Mucosa of rectum (tissue), 2 donors: ENCODE measurements at regions not wholly inside any gene's neighbourhood (a gene's known extent, or its start where the extent isn't known, plus 50 kb on each side); places are given as distances from the start of the nearest gene placed in this dataset.
A peak's percentile ranks its signal among the peaks of the same experiment; 100 is the strongest.

ENCODE experiments used
- H3K27ac ChIP-seq, 2 donors: one replicate each; pipeline ENCODE4 v1.7.0; 2013; ENCODE audit warnings: inconsistent platforms in 2 of 2, low read depth in 2 of 2, low read length in 2 of 2
- H3K27me3 ChIP-seq, 2 donors: one replicate each; pipeline ENCODE4 v1.7.0; 2013; ENCODE audit warnings: low read length in 2 of 2; ENCODE audit not compliant: control insufficient read depth in 2 of 2, insufficient read depth in 2 of 2
- H3K36me3 ChIP-seq, 2 donors: one replicate each; pipeline ENCODE4 v1.7.0; 2013; ENCODE audit warnings: low read length in 2 of 2; ENCODE audit not compliant: control insufficient read depth in 2 of 2, insufficient read depth in 2 of 2
- H3K4me1 ChIP-seq, 2 donors: one replicate each; pipeline ENCODE4 v1.7.0; 2013; ENCODE audit warnings: low read length in 2 of 2, mild to moderate bottlenecking in 1 of 2; ENCODE audit not compliant: control insufficient read depth in 2 of 2, insufficient read depth in 2 of 2
- H3K4me3 ChIP-seq, 2 donors: one replicate each; pipeline ENCODE4 v1.7.0; 2013; ENCODE audit warnings: low read length in 2 of 2
- H3K9ac ChIP-seq, 2 donors: one replicate each; pipeline ENCODE4 v1.7.0; 2013; ENCODE audit warnings: low read length in 2 of 2, low read depth in 1 of 2, mild to moderate bottlenecking in 1 of 2
- H3K9me3 ChIP-seq, 2 donors: one replicate each; pipeline ENCODE4 v1.7.0; 2013; ENCODE audit warnings: low read length in 2 of 2; ENCODE audit not compliant: control insufficient read depth in 2 of 2
- donor health status: healthy.
- donor health status: Normal muscosa, but diverticular disease.

- H3K4me1 ChIP-seq: no peaks in the 10 kb centered on the region
- H3K27me3 ChIP-seq: no peaks in the 10 kb centered on the region
- no peak overlapping the region for H3K9ac ChIP-seq
- no peak overlapping the region for H3K4me3 ChIP-seq
- H3K36me3 ChIP-seq: no peaks in the 10 kb centered on the region
- H3K9me3 ChIP-seq: no peaks in the 10 kb centered on the region
- no peak overlapping the region for H3K27ac ChIP-seq
Measured at GRCh38 chr15:100735129-100736053, 133.0 kb downstream of the ASB7 start.

GRCh38 chr15:100737214-100737613 lies 134.8 kb downstream of the ASB7 start:
- Histone ChIP-seq H3K4me3 (no peak overlapping the region), H3K27me3 (no peaks in the 10 kb centered on the region), H3K27ac (no peak overlapping the region), H3K36me3 (no peaks in the 10 kb centered on the region), H3K9ac (no peak overlapping the region), H3K4me1 (no peaks in the 10 kb centered on the region), H3K9me3 (no peaks in the 10 kb centered on the region)

- Histone ChIP-seq H3K27me3 (no peaks in the 10 kb centered on the region), H3K36me3 (no peaks in the 10 kb centered on the region), H3K27ac (no peak overlapping the region), H3K4me1 (no peaks in the 10 kb centered on the region), H3K9me3 (no peaks in the 10 kb centered on the region), H3K4me3 (no peak overlapping the region), H3K9ac (no peak overlapping the region)
Measured at GRCh38 chr15:100738614-100739013, 136.2 kb downstream of the ASB7 start.

GRCh38 chr15:100740138-100740537 lies 137.7 kb downstream of the ASB7 start:
- Histone ChIP-seq H3K4me3 (no peak overlapping the region), H3K9ac (no peak overlapping the region), H3K4me1 (no peaks in the 10 kb centered on the region), H3K27ac (no peak overlapping the region), H3K27me3 (no peaks in the 10 kb centered on the region), H3K9me3 (no peaks in the 10 kb centered on the region), H3K36me3 (no peaks in the 10 kb centered on the region)

GRCh38 chr15:100751585-100751984 lies 128.0 kb upstream of the ALDH1A3 start:
- peaks cover 0 to 2% of the 10 kb centered on the region in 2 donors for H3K9me3 ChIP-seq
- H3K36me3 ChIP-seq: no peaks in the 10 kb centered on the region
- H3K27me3 ChIP-seq: no peaks in the 10 kb centered on the region
- no peak overlapping the region for H3K9ac ChIP-seq
- no peak overlapping the region for H3K27ac ChIP-seq
- H3K4me1 ChIP-seq: no peaks in the 10 kb centered on the region
- no peak overlapping the region for H3K4me3 ChIP-seq

GRCh38 chr15:100753503-100753902 lies 126.1 kb upstream of the ALDH1A3 start:
- Histone ChIP-seq H3K4me3 (no peak overlapping the region), H3K9ac (no peak overlapping the region), H3K9me3 (peaks cover 0 to 2% of the 10 kb centered on the region in 2 donors), H3K4me1 (no peaks in the 10 kb centered on the region), H3K27ac (no peak overlapping the region), H3K27me3 (no peaks in the 10 kb centered on the region), H3K36me3 (no peaks in the 10 kb centered on the region)

GRCh38 chr15:100757661-100758060 lies 122.0 kb upstream of the ALDH1A3 start:
- no peak overlapping the region for H3K27ac ChIP-seq
- H3K36me3 ChIP-seq: no peaks in the 10 kb centered on the region

GRCh38 chr15:100758555-100758954 lies 121.1 kb upstream of the ALDH1A3 start:
- Histone ChIP-seq H3K27ac (no peak overlapping the region), H3K36me3 (no peaks in the 10 kb centered on the region), H3K4me1 (peaks cover 7 to 8% of the 10 kb centered on the region in 2 donors), H3K9me3 (no peaks in the 10 kb centered on the region), H3K27me3 (peaks cover 0 to 7% of the 10 kb centered on the region in 2 donors), H3K9ac (no peak overlapping the region), H3K4me3 (no peak overlapping the region)

More at GRCh38 chr15:100757661-100758060, 122.0 kb upstream of the ALDH1A3 start:
- no peak overlapping the region for H3K4me3 ChIP-seq
- H3K9ac ChIP-seq: no peak overlapping the region
- no peaks in the 10 kb centered on the region for H3K9me3 ChIP-seq
- peaks cover 0 to 7% of the 10 kb centered on the region in 2 donors for H3K27me3 ChIP-seq
- H3K4me1 ChIP-seq: peaks cover 7 to 8% of the 10 kb centered on the region in 2 donors

GRCh38 chr15:100759106-100759505 lies 120.5 kb upstream of the ALDH1A3 start:
- peak overlapping the region; percentile 21 to 67 for H3K27ac ChIP-seq
- H3K4me1 ChIP-seq: peaks cover 7 to 8% of the 10 kb centered on the region in 2 donors
- H3K36me3 ChIP-seq: no peaks in the 10 kb centered on the region
- H3K9ac ChIP-seq: no peak overlapping the region
- no peak overlapping the region for H3K4me3 ChIP-seq
- H3K27me3 ChIP-seq: peaks cover 0 to 7% of the 10 kb centered on the region in 2 donors
- H3K9me3 ChIP-seq: no peaks in the 10 kb centered on the region

- peak overlapping the region; percentile 56 to 67 for H3K27ac ChIP-seq
- no peak overlapping the region for H3K4me3 ChIP-seq
- no peak overlapping the region for H3K9ac ChIP-seq
- H3K9me3 ChIP-seq: no peaks in the 10 kb centered on the region
- H3K36me3 ChIP-seq: no peaks in the 10 kb centered on the region
- H3K4me1 ChIP-seq: peaks cover 7 to 8% of the 10 kb centered on the region in 2 donors
- H3K27me3 ChIP-seq: peaks cover 0 to 7% of the 10 kb centered on the region in 2 donors
Measured at GRCh38 chr15:100759698-100760356, 119.8 kb upstream of the ALDH1A3 start.
